Mammary epithelial cell (primary cell): ENCODE measurements at regions not wholly inside any gene's neighbourhood (a gene's known extent, or its start where the extent isn't known, plus 50 kb on each side); places are given as distances from the start of the nearest gene placed in this dataset.

Experiments
- CTCF ChIP-seq, 2 donors: IDR thresholded peaks in 1 of 2; conservative IDR thresholded peaks in 1 of 2; 2 replicates each; pipeline ENCODE4 v1.5.1; 2011 to 2012; ENCODE audit warnings: inconsistent platforms in 2 of 2, low read length in 2 of 2, mild to moderate bottlenecking in 2 of 2, control low read depth in 1 of 2, low read depth in 1 of 2; ENCODE audit not compliant: insufficient read depth in 1 of 2; ENCODE audit errors: extremely low read depth in 1 of 2
- EZH2 ChIP-seq: IDR thresholded peaks from 2 replicates; pipeline ENCODE4 v1.6.1; 2012; ENCODE audit warnings: low read length, inconsistent platforms, borderline replicate concordance

- no peak for TF ChIP-seq CTCF (conservative IDR thresholded peaks at IDR 0.05 in 1 of 2, IDR thresholded peaks at IDR 0.05 in 1 of 2; ENCODE audit: extremely low read depth in 1 of 2, insufficient read depth in 1 of 2, low read depth in 1 of 2, low read length in 2 of 2)
- no peak for TF ChIP-seq EZH2
These were observed 79.5 kb upstream of the CCL1 start for GRCh38 chr17:34442387-34443111.
